22Rv1 (cell line): ENCODE measurements at regions not wholly inside any gene's neighbourhood (a gene's known extent, or its start where the extent isn't known, plus 50 kb on each side); places are given as distances from the start of the nearest gene placed in this dataset.

Source experiments
- H3K27ac ChIP-seq: fragments of 450-650 bp; 2 replicates; pipeline ENCODE4 v1.5.1; 2017
- CTCF ChIP-seq: fragments of 450-650 bp; IDR thresholded peaks from 2 replicates; pipeline ENCODE4 v1.5.1; 2017; ENCODE audit warnings: mild to moderate bottlenecking
- ZFX ChIP-seq: fragments of 450-650 bp; IDR thresholded peaks from 2 replicates; pipeline ENCODE4 v1.6.1; 2017; ENCODE audit warnings: antibody characterized with exemption, borderline replicate concordance

GRCh38 chr2:53243430-53243829, 524.2 kb upstream of the CHAC2 start:
- TF ChIP-seq ZFX = no peak
- TF ChIP-seq CTCF = no peak
- no peak overlapping the region for H3K27ac ChIP-seq

- TF ChIP-seq CTCF = no peak
- TF ChIP-seq ZFX = no peak
- H3K27ac ChIP-seq = no peak overlapping the region
Measured at GRCh38 chr2:53242090-53242489, 525.5 kb upstream of the CHAC2 start.

- no peak overlapping the region for H3K27ac ChIP-seq
- TF ChIP-seq ZFX (no peak), CTCF (no peak)
Measured at GRCh38 chr2:53235836-53236582, 531.6 kb upstream of the CHAC2 start.

- TF ChIP-seq ZFX (no peak), CTCF (no peak)
- no peak overlapping the region for H3K27ac ChIP-seq
Measured at GRCh38 chr2:53234548-53234903, 533.1 kb upstream of the CHAC2 start.

- H3K27ac ChIP-seq = no peak overlapping the region
- no peak for TF ChIP-seq CTCF
Measured at GRCh38 chr2:53233759-53234547, 533.7 kb upstream of the CHAC2 start.

GRCh38 chr2:53231908-53232307, 535.7 kb upstream of the CHAC2 start:
- no peak overlapping the region for H3K27ac ChIP-seq
- TF ChIP-seq ZFX (no peak), CTCF (no peak)

GRCh38 chr2:53230691-53231090, 536.9 kb upstream of the CHAC2 start:
- H3K27ac ChIP-seq = no peak overlapping the region
- TF ChIP-seq ZFX (no peak), CTCF (no peak)
